Gastrocnemius medialis (tissue), 4 donors: ENCODE measurements at regions not wholly inside any gene's neighbourhood (a gene's known extent, or its start where the extent isn't known, plus 50 kb on each side); places are given as distances from the start of the nearest gene placed in this dataset.

Experiments used
- POLR2A ChIP-seq, 2 donors: fragments of 450-650 bp; IDR thresholded peaks; one replicate each; pipeline ENCODE4 v1.6.1; 2017; ENCODE audit warnings: antibody characterized with exemption in 2 of 2, mild to moderate bottlenecking in 2 of 2, moderate library complexity in 2 of 2
- TF ChIP-seq, protein P1 (sequence below), 5 experiments: fragments of 450-650 bp in 3 of 5; fragments of 200-600 bp in 2 of 5; sonication (generic) in 2 of 5; IDR thresholded peaks in 4 of 5; conservative IDR thresholded peaks in 1 of 5; 1 replicate in 4 of 5; 2 replicates in 1 of 5; pipeline ENCODE4 v1.5.1; 2016 to 2019; ENCODE audit warnings: antibody characterized with exemption in 5 of 5, mild to moderate bottlenecking in 3 of 5, moderate library complexity in 3 of 5

DNA sequence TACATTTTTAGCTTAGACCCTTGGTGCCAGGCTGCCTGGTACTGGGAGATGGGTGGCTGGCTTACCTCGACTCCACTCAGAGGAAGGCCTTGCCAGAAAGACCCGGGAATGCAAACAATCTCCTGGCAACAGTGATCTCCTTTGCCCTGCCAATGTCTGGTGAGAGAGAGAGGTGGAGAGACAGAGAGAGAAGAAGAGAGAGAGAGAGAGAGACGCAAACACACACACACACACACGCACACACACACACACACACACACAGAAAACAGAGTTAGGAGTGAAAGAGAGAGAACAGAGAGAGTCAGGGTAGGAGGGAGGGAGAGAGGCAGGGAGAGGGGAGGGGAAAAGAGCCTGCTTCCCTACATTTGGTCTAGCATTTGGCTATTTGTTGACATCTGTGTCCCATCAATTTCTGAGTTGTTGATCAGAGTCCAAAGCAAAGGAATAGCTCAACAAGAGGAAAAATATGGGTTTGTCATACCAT is 181.6 kb upstream of the MAP1B start:
- TF ChIP-seq, protein P1, sequence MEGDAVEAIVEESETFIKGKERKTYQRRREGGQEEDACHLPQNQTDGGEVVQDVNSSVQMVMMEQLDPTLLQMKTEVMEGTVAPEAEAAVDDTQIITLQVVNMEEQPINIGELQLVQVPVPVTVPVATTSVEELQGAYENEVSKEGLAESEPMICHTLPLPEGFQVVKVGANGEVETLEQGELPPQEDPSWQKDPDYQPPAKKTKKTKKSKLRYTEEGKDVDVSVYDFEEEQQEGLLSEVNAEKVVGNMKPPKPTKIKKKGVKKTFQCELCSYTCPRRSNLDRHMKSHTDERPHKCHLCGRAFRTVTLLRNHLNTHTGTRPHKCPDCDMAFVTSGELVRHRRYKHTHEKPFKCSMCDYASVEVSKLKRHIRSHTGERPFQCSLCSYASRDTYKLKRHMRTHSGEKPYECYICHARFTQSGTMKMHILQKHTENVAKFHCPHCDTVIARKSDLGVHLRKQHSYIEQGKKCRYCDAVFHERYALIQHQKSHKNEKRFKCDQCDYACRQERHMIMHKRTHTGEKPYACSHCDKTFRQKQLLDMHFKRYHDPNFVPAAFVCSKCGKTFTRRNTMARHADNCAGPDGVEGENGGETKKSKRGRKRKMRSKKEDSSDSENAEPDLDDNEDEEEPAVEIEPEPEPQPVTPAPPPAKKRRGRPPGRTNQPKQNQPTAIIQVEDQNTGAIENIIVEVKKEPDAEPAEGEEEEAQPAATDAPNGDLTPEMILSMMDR (IDR thresholded peaks at IDR 0.05 in 4 of 5, conservative IDR thresholded peaks at IDR 0.05 in 1 of 5): no peak
- TF ChIP-seq POLR2A (IDR thresholded peaks at IDR 0.05): no peak
